ENCODE measurements at regions not wholly inside any gene's neighbourhood (a gene's known extent, or its start where the extent isn't known, plus 50 kb on each side); places are given as distances from the start of the nearest gene placed in this dataset.

DNA sequence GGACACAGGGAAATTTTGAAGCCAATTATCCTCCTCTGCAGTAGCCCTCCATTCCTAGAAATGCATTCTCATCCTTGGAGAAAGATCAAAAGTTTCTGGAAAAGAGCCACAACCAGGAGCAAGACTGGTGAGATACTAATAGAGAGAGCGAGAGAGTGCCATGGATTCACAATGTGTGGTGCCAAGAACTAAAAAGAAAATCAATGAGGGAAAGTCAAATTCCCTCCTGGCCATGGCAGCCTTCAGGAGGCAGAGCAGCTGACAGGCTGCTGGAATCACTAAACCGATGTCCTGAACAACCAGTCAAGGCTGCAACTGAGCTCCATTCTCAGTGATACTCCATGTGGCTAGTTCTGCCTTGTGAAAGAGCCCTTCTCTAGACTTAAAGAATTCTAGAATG lies 561.0 kb downstream of the SOX6 start:
- TF ChIP-seq, protein P1, sequence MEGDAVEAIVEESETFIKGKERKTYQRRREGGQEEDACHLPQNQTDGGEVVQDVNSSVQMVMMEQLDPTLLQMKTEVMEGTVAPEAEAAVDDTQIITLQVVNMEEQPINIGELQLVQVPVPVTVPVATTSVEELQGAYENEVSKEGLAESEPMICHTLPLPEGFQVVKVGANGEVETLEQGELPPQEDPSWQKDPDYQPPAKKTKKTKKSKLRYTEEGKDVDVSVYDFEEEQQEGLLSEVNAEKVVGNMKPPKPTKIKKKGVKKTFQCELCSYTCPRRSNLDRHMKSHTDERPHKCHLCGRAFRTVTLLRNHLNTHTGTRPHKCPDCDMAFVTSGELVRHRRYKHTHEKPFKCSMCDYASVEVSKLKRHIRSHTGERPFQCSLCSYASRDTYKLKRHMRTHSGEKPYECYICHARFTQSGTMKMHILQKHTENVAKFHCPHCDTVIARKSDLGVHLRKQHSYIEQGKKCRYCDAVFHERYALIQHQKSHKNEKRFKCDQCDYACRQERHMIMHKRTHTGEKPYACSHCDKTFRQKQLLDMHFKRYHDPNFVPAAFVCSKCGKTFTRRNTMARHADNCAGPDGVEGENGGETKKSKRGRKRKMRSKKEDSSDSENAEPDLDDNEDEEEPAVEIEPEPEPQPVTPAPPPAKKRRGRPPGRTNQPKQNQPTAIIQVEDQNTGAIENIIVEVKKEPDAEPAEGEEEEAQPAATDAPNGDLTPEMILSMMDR (IDR thresholded peaks at IDR 0.05) = no peak
- TF ChIP-seq POLR2A (IDR thresholded peaks at IDR 0.05) = no peak

Data from breast epithelium (tissue), 3 donors.